Kidney epithelial cell (primary cell): ENCODE measurements at regions not wholly inside any gene's neighbourhood (a gene's known extent, or its start where the extent isn't known, plus 50 kb on each side); places are given as distances from the start of the nearest gene placed in this dataset.

ENCODE experiments used
- DNase-seq: peaks from one replicate; pipeline ENCODE4 v3.0.0-alpha.2; 2010; ENCODE audit warnings: low read depth
- H3K27me3 ChIP-seq: 2 replicates; pipeline ENCODE4 v1.6.0; 2011; ENCODE audit warnings: low read length; ENCODE audit not compliant: control insufficient read depth, insufficient read depth
- H3K36me3 ChIP-seq: 2 replicates; pipeline ENCODE4 v1.5.1; 2011; ENCODE audit warnings: low read length; ENCODE audit not compliant: control insufficient read depth, insufficient read depth
- H3K4me3 ChIP-seq: 2 replicates; pipeline ENCODE4 v1.5.1; 2011; ENCODE audit warnings: low read depth, mild to moderate bottlenecking, control low read depth, low read length
- CTCF ChIP-seq: IDR thresholded peaks from 2 replicates; pipeline ENCODE4 v1.5.1; 2011; ENCODE audit warnings: mild to moderate bottlenecking, moderate library complexity, low read length, control low read depth, inconsistent platforms; ENCODE audit not compliant: insufficient read depth, poor library complexity, severe bottlenecking

DNA sequence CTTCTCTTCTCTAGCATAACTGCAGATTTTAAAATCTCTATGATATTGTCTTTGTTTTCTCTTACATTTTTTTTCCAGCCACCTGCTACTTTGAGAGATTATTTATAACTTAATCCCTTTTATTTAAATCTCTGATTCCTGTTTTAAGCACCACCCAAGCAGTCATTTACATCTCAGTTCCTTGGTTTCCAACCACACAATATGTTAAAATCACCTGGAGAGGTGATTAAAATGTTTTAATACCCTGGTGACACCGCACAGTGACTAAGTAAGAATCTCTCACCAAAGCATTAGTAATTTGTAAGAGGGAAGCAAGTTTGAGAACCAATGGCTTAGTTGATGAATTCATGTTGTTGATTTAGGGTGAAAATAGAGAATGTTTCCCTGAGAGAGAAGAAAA, 849.8 kb downstream of the TMTC2 start:
- Histone ChIP-seq H3K4me3 (no peak overlapping the region), H3K27me3 (no peaks in the 10 kb centered on the region), H3K36me3 (no peaks in the 10 kb centered on the region)
- no peak for TF ChIP-seq CTCF
- DNase-seq: no peak

DNA sequence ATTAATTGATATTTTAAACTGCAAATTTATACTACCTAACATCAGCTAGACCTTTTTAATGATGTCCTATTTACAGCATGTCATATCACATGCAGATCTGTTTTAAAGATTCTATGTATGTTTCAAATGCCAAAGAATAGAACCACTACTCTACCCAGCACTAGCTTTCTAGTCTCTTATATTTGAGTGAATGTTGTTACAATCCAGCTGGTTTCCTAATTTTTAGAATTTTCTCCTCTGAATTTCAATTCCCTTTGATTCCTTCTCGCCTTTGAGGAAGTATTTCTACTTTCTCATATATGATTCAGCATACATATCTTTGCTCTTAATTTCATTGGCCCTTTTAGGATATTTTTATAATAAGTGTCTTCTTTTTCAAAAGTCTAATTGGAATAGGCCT, 841.9 kb downstream of the TMTC2 start:
- no peaks in the 10 kb centered on the region for H3K27me3 ChIP-seq
- no peak for TF ChIP-seq CTCF
- no peaks in the 10 kb centered on the region for H3K36me3 ChIP-seq
- DNase-seq: no peak
- H3K4me3 ChIP-seq: no peak overlapping the region

DNA sequence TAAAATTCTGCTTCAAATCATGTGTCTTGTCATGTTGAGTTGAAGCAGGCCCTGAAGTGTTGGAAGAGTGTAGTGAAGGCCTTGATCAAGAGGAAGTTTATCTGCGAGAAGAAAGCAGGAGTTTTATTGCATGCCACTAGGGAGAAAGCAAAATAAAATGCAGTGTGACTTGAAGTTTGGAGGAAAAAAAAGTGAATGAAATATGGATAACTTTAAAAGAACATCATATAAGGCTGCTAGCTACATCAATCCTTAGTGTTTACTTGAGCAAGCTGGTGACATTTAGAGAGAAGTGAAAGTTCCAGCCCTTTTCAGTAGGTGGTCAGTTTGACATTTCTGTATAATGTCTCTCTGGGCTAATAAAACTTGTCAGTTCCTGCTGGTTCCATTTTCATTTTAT, 841.1 kb downstream of the TMTC2 start:
- DNase-seq: no peak
- H3K27me3 ChIP-seq: no peaks in the 10 kb centered on the region
- H3K4me3 ChIP-seq: no peak overlapping the region
- no peaks in the 10 kb centered on the region for H3K36me3 ChIP-seq
- no peak for TF ChIP-seq CTCF

- DNase-seq: no peak
- no peaks in the 10 kb centered on the region for H3K36me3 ChIP-seq
- H3K4me3 ChIP-seq: no peak overlapping the region
- TF ChIP-seq CTCF: no peak
- H3K27me3 ChIP-seq: no peaks in the 10 kb centered on the region
These were observed 828.8 kb downstream of the TMTC2 start for GRCh38 chr12:83515306-83516026.

DNA sequence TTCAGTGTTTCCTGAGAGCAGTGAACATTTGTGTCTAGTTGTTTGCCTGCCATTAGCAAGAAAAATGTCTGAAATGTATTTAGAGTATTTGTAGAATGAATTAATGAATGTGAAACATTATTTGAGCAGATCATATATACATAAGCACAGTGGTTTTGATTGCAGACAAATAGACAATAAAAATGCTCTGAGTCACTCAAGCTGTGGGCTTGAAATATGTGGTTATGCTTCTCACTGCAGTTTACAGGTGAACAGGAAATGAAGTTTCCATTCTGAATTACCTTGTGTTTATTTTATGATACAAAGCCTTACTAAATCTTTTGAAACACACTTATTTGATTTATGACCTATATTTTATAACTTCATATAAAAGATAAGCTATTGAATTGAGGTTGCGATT, 827.7 kb downstream of the TMTC2 start:
- H3K27me3 ChIP-seq: no peaks in the 10 kb centered on the region
- no peak for DNase-seq
- H3K36me3 ChIP-seq: no peaks in the 10 kb centered on the region
- no peak for TF ChIP-seq CTCF
- H3K4me3 ChIP-seq: no peak overlapping the region

- H3K36me3 ChIP-seq: no peaks in the 10 kb centered on the region
- no peak for DNase-seq
- TF ChIP-seq CTCF: no peak
- no peaks in the 10 kb centered on the region for H3K27me3 ChIP-seq
- H3K4me3 ChIP-seq: no peak overlapping the region
These were observed 820.1 kb downstream of the TMTC2 start for GRCh38 chr12:83506841-83507240.
